ENCODE measurements at regions not wholly inside any gene's neighbourhood (a gene's known extent, or its start where the extent isn't known, plus 50 kb on each side); places are given as distances from the start of the nearest gene placed in this dataset.
"Not testable (repeated sequence)": the region's sequence is repeated elsewhere in the genome, so short reads cannot be mapped to it uniquely, and the experiment has no call there.

- H3K27me3 ChIP-seq, result no peaks in the 10 kb centered on the region
- TF ChIP-seq, protein P1, sequence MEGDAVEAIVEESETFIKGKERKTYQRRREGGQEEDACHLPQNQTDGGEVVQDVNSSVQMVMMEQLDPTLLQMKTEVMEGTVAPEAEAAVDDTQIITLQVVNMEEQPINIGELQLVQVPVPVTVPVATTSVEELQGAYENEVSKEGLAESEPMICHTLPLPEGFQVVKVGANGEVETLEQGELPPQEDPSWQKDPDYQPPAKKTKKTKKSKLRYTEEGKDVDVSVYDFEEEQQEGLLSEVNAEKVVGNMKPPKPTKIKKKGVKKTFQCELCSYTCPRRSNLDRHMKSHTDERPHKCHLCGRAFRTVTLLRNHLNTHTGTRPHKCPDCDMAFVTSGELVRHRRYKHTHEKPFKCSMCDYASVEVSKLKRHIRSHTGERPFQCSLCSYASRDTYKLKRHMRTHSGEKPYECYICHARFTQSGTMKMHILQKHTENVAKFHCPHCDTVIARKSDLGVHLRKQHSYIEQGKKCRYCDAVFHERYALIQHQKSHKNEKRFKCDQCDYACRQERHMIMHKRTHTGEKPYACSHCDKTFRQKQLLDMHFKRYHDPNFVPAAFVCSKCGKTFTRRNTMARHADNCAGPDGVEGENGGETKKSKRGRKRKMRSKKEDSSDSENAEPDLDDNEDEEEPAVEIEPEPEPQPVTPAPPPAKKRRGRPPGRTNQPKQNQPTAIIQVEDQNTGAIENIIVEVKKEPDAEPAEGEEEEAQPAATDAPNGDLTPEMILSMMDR (IDR thresholded peaks at IDR 0.05; ENCODE audit: low read depth, low read length), result no peak
- no peak for DNase-seq
- no peaks in the 10 kb centered on the region for H3K36me3 ChIP-seq
- H3K4me1 ChIP-seq, result peaks cover 7% of the 10 kb centered on the region; the same call in 1 of the 2 replicates
- H3K9me3 ChIP-seq, result no peaks in the 10 kb centered on the region
- no peak overlapping the region for H3K4me3 ChIP-seq (ENCODE audit: low read depth, low read length)
These were observed 435.8 kb downstream of the MRPL39 start for GRCh38 chr21:25171438-25171837.

DNA sequence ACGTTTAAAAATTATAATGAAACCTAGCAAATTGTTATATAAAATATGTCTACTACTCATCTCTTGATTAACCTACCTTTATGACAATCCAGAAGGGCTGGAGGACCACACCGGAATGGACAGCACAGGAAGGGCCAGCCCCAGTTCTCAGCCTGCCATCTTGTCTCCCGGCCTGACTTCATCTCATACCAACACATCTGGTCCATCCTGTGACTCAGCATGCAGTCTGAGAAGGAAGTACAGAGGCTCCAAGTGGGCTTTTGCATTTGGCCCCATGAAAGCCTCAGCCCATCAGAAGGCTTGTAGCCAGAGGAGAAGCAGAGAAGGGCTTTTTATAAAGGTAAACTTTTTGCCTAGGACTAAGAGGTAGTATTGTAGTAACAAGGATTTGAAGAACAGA lies 436.6 kb downstream of the MRPL39 start:
- H3K9me3 ChIP-seq, result no peaks in the 10 kb centered on the region
- no peaks in the 10 kb centered on the region for H3K27me3 ChIP-seq
- no peaks in the 10 kb centered on the region for H3K36me3 ChIP-seq
- no peak overlapping the region for H3K4me3 ChIP-seq (ENCODE audit: low read depth, low read length)
- H3K4me1 ChIP-seq, result peaks cover 5% of the 10 kb centered on the region; the same call in 1 of the 2 replicates
- TF ChIP-seq, protein P1 (IDR thresholded peaks at IDR 0.05; ENCODE audit: low read depth, low read length), result no peak
- DNase-seq, result no peak

DNA sequence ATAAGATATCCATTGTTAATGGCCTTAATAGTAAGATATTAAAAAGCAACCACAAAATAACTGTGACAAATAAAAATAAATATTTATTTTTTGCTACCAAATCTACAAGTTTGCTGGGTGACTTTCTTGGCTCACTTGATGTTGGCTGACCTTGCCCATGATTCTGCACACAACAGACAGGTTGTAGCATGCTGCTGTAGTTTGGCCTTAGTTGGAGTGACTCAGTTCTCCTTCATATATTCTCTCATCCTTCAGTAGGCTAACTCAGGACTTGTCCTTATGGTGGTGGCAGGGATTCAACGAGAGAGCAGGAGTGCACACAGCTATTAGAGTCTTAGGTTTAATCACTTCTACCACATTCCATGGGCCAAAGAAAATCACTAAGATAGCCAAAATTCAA lies 437.9 kb downstream of the MRPL39 start:
- TF ChIP-seq, protein P1 (IDR thresholded peaks at IDR 0.05; ENCODE audit: low read depth, low read length), result no peak
- H3K9me3 ChIP-seq, result no peaks in the 10 kb centered on the region
- no peaks in the 10 kb centered on the region; the same call in 1 of the 2 replicates for H3K4me1 ChIP-seq
- no peaks in the 10 kb centered on the region for H3K27me3 ChIP-seq
- no peaks in the 10 kb centered on the region for H3K36me3 ChIP-seq
- no peak for DNase-seq
- no peak overlapping the region for H3K4me3 ChIP-seq (ENCODE audit: low read depth, low read length)

DNA sequence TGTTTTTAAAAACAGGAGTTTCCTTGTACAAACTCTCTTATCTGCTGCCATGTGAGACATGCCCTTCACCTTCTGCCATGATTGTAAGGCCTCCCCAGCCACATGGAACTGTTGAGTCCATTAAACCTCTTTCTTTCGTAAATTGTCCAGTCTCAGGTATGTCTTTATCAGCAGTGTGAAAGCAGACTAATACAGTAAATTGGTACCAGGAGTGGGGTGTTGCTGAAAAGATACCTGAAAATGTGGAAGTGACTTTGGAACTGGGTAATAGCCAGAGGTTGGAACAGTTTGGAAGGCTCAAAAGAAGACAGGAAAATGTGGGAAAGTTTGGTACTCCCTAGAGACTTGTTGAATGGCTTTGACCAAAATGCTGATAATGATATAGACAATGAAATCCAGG lies 440.4 kb downstream of the MRPL39 start:
- H3K36me3 ChIP-seq; H3K9me3 ChIP-seq; H3K27me3 ChIP-seq; H3K4me3 ChIP-seq (ENCODE audit: low read depth, low read length); DNase-seq; H3K4me1 ChIP-seq: not testable (repeated sequence)

DNA sequence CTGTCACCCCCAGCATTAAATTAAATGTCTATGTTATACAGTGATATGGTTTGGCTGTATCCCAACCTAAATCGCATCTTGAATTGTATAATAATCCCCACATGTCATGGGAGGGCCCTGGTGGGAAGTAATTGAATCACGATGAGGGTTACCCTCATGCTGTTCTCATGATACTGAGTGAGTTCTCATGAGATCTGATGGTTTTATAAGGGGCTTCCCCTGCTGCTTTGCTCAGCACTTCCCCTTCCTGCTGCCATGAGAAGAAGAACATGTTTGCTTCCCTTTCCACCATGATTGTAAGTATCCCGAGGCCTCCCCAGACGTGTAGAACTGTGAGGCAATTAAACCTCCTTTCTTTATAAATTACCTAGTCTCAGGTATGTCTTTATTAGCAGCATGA lies 445.7 kb downstream of the MRPL39 start:
- TF ChIP-seq, protein P1 (IDR thresholded peaks at IDR 0.05; ENCODE audit: low read depth, low read length), result no peak

DNA sequence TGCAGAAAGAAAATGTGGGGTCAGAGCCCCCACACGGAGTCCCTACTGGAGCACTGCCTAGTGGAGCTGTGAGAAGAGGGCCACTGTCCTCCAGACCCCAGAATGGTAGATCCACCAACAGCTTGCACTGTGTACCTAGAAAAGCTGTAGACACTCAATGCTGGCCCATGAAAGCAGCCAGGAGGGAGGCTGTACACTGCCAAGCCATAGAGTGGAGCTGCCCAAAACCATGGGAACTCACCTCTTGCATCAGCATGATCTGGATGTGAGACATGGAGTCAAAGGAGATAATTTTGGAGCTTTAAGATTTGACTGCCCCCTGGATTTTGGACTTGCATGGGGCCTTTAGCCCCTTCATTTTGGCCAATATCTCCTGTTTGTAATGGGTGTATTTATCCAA lies 452.3 kb downstream of the MRPL39 start:
- not testable (repeated sequence) for H3K9me3 ChIP-seq

More for the DNA sequence above, 445.7 kb downstream of the MRPL39 start:
- no peak overlapping the region for H3K4me3 ChIP-seq (ENCODE audit: low read depth, low read length)
- H3K36me3 ChIP-seq, result no peaks in the 10 kb centered on the region
- H3K9me3 ChIP-seq, result no peaks in the 10 kb centered on the region
- no peaks in the 10 kb centered on the region for H3K4me1 ChIP-seq
- no peaks in the 10 kb centered on the region for H3K27me3 ChIP-seq
- DNase-seq, result no peak

DNA sequence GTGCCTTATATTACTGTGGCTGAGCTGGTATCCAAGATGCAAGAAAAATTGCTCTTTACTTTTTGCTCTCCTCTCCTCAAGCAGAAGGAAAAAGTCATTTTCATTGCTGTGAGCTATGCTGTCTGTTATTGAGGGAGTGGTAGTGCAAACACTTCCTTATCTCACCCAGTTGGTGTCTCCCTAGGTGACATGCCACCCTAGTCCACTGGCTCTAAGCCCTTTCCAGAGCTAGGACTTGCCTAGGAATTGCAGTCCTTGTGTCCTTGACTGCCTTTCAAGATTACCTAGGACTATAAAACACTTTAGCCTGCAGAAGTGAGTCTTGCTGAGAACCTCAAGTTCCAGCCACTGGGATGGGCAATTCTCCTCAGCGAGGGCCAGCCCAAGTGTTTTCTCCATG lies 458.3 kb downstream of the MRPL39 start:
- Histone ChIP-seq H3K27me3 (no peaks in the 10 kb centered on the region), H3K9me3 (no peaks in the 10 kb centered on the region; the same call in 1 of the 2 replicates), H3K4me3 (ENCODE audit: low read depth, low read length) (no peak overlapping the region), H3K4me1 (no peaks in the 10 kb centered on the region), H3K36me3 (no peaks in the 10 kb centered on the region)
- TF ChIP-seq, protein P1 (IDR thresholded peaks at IDR 0.05; ENCODE audit: low read depth, low read length), result no peak
- DNase-seq, result no peak

More for the DNA sequence above, 452.3 kb downstream of the MRPL39 start:
- H3K36me3 ChIP-seq; H3K4me3 ChIP-seq (ENCODE audit: low read depth, low read length); H3K4me1 ChIP-seq; H3K27me3 ChIP-seq; DNase-seq: not testable (repeated sequence)
